HUES6 (cell line): ENCODE measurements at regions not wholly inside any gene's neighbourhood (a gene's known extent, or its start where the extent isn't known, plus 50 kb on each side); places are given as distances from the start of the nearest gene placed in this dataset.

Experiments used
- H3K27ac ChIP-seq: 2 replicates; pipeline ENCODE4 v1.7.0; 2013; ENCODE audit warnings: low read depth, mild to moderate bottlenecking, low read length, inconsistent platforms
- H3K27me3 ChIP-seq: 2 replicates; pipeline ENCODE4 v1.6.1; 2013; ENCODE audit warnings: low read length; ENCODE audit not compliant: control insufficient read depth, insufficient read depth
- H3K36me3 ChIP-seq: 2 replicates; pipeline ENCODE4 v1.6.1; 2013; ENCODE audit warnings: low read length; ENCODE audit not compliant: control insufficient read depth, insufficient read depth
- H3K4me1 ChIP-seq: 2 replicates; pipeline ENCODE4 v1.6.1; 2013; ENCODE audit warnings: low read length; ENCODE audit not compliant: control insufficient read depth, insufficient read depth
- H3K4me3 ChIP-seq: 2 replicates; pipeline ENCODE4 v1.5.1; 2013; ENCODE audit warnings: low read depth, low read length
- H3K9ac ChIP-seq: one replicate; pipeline ENCODE4 v1.6.1; 2013; ENCODE audit warnings: mild to moderate bottlenecking, low read length
- H3K9me3 ChIP-seq: 2 replicates; pipeline ENCODE4 v1.6.1; 2013; ENCODE audit warnings: low read depth, low read length; ENCODE audit not compliant: control insufficient read depth, insufficient read depth

GRCh38 chr1:113246929-113247328, 143.4 kb upstream of the MAGI3 start:
- Histone ChIP-seq H3K4me1 (peaks cover 5% of the 10 kb centered on the region; the same call in 1 of the 2 replicates), H3K9me3 (no peaks in the 10 kb centered on the region), H3K27me3 (no peaks in the 10 kb centered on the region), H3K27ac (no peak overlapping the region), H3K9ac (no peak overlapping the region), H3K36me3 (no peaks in the 10 kb centered on the region), H3K4me3 (no peak overlapping the region)

- Histone ChIP-seq H3K27me3 (no peaks in the 10 kb centered on the region), H3K4me1 (peaks cover 5% of the 10 kb centered on the region; the same call in 1 of the 2 replicates), H3K9ac (no peak overlapping the region), H3K27ac (no peak overlapping the region), H3K36me3 (no peaks in the 10 kb centered on the region), H3K9me3 (no peaks in the 10 kb centered on the region), H3K4me3 (no peak overlapping the region)
Measured at GRCh38 chr1:113247355-113247754, 143.0 kb upstream of the MAGI3 start.

GRCh38 chr1:113247782-113248181, 142.5 kb upstream of the MAGI3 start:
- H3K4me1 ChIP-seq, result peaks cover 5% of the 10 kb centered on the region; the same call in 1 of the 2 replicates
- no peaks in the 10 kb centered on the region for H3K27me3 ChIP-seq
- no peak overlapping the region for H3K4me3 ChIP-seq
- no peak overlapping the region for H3K27ac ChIP-seq
- no peaks in the 10 kb centered on the region for H3K9me3 ChIP-seq
- no peak overlapping the region for H3K9ac ChIP-seq
- no peaks in the 10 kb centered on the region for H3K36me3 ChIP-seq

- peaks cover 9% of the 10 kb centered on the region for H3K4me1 ChIP-seq
- no peaks in the 10 kb centered on the region for H3K36me3 ChIP-seq
- no peaks in the 10 kb centered on the region for H3K9me3 ChIP-seq
- no peak overlapping the region for H3K27ac ChIP-seq
- no peaks in the 10 kb centered on the region for H3K27me3 ChIP-seq
- no peak overlapping the region for H3K9ac ChIP-seq
- H3K4me3 ChIP-seq, result no peak overlapping the region
Measured at GRCh38 chr1:113248494-113248893, 141.8 kb upstream of the MAGI3 start.

- no peak overlapping the region for H3K4me3 ChIP-seq
- H3K9me3 ChIP-seq, result no peaks in the 10 kb centered on the region
- peaks cover 26% of the 10 kb centered on the region for H3K4me1 ChIP-seq
- no peak overlapping the region for H3K9ac ChIP-seq
- no peaks in the 10 kb centered on the region for H3K36me3 ChIP-seq
- H3K27me3 ChIP-seq, result no peaks in the 10 kb centered on the region
- H3K27ac ChIP-seq, result no peak overlapping the region
Measured at GRCh38 chr1:113250161-113250560, 140.2 kb upstream of the MAGI3 start.

GRCh38 chr1:113252166-113252565, 138.1 kb upstream of the MAGI3 start:
- no peak overlapping the region for H3K9ac ChIP-seq
- no peaks in the 10 kb centered on the region for H3K9me3 ChIP-seq
- no peaks in the 10 kb centered on the region for H3K27me3 ChIP-seq
- H3K36me3 ChIP-seq, result no peaks in the 10 kb centered on the region
- no peak overlapping the region for H3K27ac ChIP-seq
- H3K4me1 ChIP-seq, result peaks cover 40% of the 10 kb centered on the region
- H3K4me3 ChIP-seq, result no peak overlapping the region

GRCh38 chr1:113253187-113253586, 137.1 kb upstream of the MAGI3 start:
- H3K36me3 ChIP-seq, result no peaks in the 10 kb centered on the region
- no peaks in the 10 kb centered on the region for H3K9me3 ChIP-seq
- H3K9ac ChIP-seq, result no peak overlapping the region

GRCh38 chr1:113253590-113253989, 136.7 kb upstream of the MAGI3 start:
- H3K9me3 ChIP-seq, result no peaks in the 10 kb centered on the region
- no peak overlapping the region for H3K9ac ChIP-seq
- H3K36me3 ChIP-seq, result no peaks in the 10 kb centered on the region
- H3K4me1 ChIP-seq, result peaks cover 35% of the 10 kb centered on the region
- no peak overlapping the region for H3K27ac ChIP-seq
- H3K4me3 ChIP-seq, result no peak overlapping the region
- H3K27me3 ChIP-seq, result no peaks in the 10 kb centered on the region

More at GRCh38 chr1:113253187-113253586, 137.1 kb upstream of the MAGI3 start:
- no peak overlapping the region for H3K4me3 ChIP-seq
- H3K4me1 ChIP-seq, result peaks cover 35% of the 10 kb centered on the region
- no peaks in the 10 kb centered on the region for H3K27me3 ChIP-seq
- no peak overlapping the region for H3K27ac ChIP-seq

GRCh38 chr1:113255038-113255719, 135.1 kb upstream of the MAGI3 start:
- Histone ChIP-seq H3K4me1 (peaks cover 35% of the 10 kb centered on the region), H3K27me3 (no peaks in the 10 kb centered on the region), H3K27ac (no peak overlapping the region), H3K9me3 (no peaks in the 10 kb centered on the region), H3K9ac (no peak overlapping the region), H3K36me3 (no peaks in the 10 kb centered on the region), H3K4me3 (no peak overlapping the region)

GRCh38 chr1:113255720-113256347, 134.5 kb upstream of the MAGI3 start:
- Histone ChIP-seq H3K4me3 (no peak overlapping the region), H3K4me1 (peaks cover 35% of the 10 kb centered on the region), H3K27ac (no peak overlapping the region), H3K9ac (no peak overlapping the region), H3K27me3 (no peaks in the 10 kb centered on the region), H3K9me3 (no peaks in the 10 kb centered on the region), H3K36me3 (no peaks in the 10 kb centered on the region)

GRCh38 chr1:113256348-113256729, 134.0 kb upstream of the MAGI3 start:
- Histone ChIP-seq H3K4me1 (peaks cover 35% of the 10 kb centered on the region), H3K9ac (no peak overlapping the region), H3K4me3 (no peak overlapping the region), H3K27me3 (no peaks in the 10 kb centered on the region), H3K27ac (no peak overlapping the region), H3K9me3 (no peaks in the 10 kb centered on the region), H3K36me3 (no peaks in the 10 kb centered on the region)
